HG03025 (cell line): ENCODE measurements at regions not wholly inside any gene's neighbourhood (a gene's known extent, or its start where the extent isn't known, plus 50 kb on each side); places are given as distances from the start of the nearest gene placed in this dataset.

Experiments used
- ATAC-seq: cut with Tn5 transposase; IDR thresholded peaks from one replicate; pipeline ENCODE4 v1.9.1; 2021; ENCODE audit warnings: mild to moderate bottlenecking, moderate library complexity; ENCODE audit not compliant: unreplicated experiment, low FRiP score

GRCh38 chr7:153327683-153328082 is 568.1 kb downstream of the ACTR3B start:
- no peak for ATAC-seq

DNA sequence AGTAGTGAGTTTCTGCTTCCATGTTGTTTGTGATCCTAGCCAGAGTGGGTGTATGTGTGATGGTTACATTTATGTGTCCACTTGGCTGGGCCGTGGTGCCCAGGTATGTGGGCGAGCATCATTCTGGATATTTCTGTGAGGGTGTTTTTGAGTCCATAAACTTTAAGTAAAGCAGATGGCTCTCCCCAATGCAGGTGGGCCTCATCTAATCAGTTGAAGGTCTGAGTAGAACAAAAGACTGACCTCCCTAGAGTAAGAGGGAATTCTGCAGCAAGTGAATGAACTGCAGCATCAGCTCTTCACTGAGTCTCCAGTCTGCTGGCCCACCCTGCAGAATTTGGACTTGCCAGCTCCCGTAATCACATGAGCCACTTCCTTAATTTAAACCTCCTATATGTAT is 571.9 kb downstream of the ACTR3B start:
- no peak for ATAC-seq

GRCh38 chr7:153354071-153354470 is 594.5 kb downstream of the ACTR3B start:
- ATAC-seq = no peak

- ATAC-seq = no peak
Measured at GRCh38 chr7:153370092-153370491, 610.5 kb downstream of the ACTR3B start.

- ATAC-seq = no peak
Measured at GRCh38 chr7:153380636-153381035, 621.1 kb downstream of the ACTR3B start.

DNA sequence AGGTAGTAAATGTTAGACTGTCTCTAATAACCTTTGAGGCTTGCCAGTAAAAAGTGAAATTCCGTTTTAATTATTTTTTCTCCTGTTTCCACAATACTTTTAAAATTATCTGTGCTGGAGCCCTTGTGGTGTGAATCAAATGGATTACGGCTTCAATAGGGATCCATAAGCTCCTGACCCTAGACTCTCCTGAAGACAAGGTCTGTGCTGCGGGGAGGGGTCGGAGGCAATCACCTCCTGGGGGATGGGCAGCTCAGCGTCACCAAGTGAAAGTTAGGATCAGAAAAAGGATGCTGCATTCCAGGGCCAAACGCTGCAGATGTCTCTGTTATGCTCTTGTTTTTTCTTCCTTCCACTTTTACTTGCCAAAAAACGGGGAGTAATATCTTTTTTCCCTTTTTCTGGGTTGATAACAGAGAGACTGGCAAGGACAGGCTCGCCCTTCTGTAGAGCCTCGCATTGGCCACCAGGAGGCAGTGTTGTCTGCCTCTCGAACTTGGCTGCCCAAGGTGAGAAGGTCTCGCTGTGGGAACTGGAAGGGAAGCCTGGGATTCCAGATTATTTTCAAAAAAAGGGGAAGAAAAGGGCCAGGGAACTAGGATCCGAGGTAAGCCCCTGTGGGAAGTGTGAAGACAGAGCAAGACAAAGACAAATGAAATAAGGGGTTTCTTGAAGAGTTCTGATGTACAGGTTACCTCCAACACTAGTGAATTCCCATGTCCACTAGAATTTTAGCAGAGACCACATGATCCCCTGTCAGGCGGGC is 621.9 kb downstream of the ACTR3B start:
- peak; percentile 83 for ATAC-seq

GRCh38 chr7:153382641-153383101 is 623.1 kb downstream of the ACTR3B start:
- no peak for ATAC-seq

DNA sequence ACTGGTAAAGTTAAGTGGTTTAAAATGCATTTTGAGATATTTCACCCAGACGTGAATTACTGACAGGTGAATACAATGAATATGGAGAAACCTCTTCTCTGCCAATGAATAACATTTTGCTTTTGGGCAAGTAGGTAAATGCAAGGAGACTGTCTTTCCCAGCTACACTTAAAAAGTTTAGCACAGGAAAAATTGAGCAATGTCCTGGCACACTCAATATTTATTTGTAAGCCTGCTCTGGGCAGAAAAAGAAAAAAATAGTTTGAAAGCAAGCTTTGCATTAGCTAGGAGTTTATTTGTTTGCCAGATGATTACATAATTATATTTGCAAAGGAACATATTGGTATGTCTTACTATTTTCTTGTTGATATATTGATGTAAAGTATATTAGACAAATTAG is 624.2 kb downstream of the ACTR3B start:
- ATAC-seq = no peak

DNA sequence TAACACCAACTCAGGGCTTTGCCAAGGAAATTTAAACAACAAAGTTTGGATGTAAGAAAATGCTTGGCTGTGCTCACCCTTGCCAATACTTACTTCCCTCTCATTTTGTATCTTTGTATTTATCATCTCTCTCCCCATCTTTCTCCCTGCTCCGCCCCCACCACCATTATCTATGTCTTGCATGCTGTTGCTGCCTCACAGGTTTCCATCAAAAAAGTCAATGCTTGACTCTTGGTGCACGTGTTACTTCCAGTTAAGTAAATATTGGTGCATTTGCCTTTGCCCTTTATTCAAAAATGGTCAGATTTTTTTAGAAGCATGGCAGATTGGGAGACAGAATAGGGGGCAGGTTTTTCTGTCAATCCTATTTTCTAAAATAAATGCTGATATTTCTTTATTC is 626.0 kb downstream of the ACTR3B start:
- ATAC-seq = no peak

GRCh38 chr7:153386556-153386955 is 627.0 kb downstream of the ACTR3B start:
- no peak for ATAC-seq

GRCh38 chr7:153388611-153389010 is 629.1 kb downstream of the ACTR3B start:
- no peak for ATAC-seq

DNA sequence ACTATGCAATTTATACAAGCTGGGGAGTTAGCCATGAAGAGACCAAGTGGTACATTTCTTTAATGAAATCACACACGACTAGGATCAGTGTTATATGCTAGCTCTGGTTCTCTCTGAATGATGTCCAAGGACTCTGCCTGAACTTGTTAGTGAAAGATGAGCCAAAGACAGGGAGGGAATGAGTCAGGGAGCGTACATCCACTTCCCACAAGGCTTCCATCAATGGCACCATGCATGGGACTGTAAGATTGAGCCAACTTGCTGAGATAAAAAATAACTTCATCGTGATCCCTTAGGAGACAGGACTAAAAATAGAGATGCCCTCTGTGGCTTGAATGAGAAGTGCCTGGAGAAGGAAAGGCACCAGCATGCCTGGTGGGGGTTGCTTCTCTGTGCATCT is 629.7 kb downstream of the ACTR3B start:
- ATAC-seq = no peak

- no peak for ATAC-seq
Measured at GRCh38 chr7:153390955-153391354, 631.4 kb downstream of the ACTR3B start.

DNA sequence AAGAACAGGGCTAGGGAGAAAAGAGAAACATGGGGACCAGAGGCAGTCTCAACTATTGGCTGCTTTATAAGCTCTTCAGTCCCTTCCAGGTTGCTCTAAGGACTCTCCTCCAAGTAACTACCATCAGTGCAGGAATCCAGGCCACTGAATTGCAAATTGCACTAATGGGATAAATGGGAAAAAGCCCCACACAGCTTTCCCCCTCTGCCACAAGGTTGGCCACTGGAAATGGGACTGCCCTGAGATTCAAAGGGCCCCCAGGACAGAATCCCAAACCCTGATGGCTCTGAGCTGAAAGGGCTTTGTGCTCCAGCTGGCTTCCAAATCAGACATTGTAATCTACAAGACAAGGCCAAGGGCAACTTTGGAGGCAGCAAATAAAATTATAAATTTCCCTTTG is 633.2 kb downstream of the ACTR3B start:
- ATAC-seq = no peak

DNA sequence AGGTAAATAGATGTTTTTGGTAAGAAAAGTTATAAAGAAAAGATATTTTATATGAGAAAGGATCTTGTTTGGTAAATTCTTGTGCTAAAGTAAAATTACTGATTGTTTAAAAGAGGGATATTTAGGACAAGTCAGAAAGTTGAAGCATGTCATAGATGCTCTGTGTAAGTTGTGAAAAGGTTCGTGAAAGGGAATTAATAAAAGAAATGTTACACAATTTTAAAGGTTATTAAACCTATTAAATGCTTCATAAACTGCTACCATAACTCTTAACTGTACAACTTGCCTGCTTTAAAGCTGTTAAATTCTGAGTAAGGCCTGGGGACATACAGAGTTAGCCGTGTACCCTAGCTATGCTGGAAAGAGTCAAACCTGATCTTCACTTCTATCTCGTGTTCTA is 634.1 kb downstream of the ACTR3B start:
- ATAC-seq = no peak

DNA sequence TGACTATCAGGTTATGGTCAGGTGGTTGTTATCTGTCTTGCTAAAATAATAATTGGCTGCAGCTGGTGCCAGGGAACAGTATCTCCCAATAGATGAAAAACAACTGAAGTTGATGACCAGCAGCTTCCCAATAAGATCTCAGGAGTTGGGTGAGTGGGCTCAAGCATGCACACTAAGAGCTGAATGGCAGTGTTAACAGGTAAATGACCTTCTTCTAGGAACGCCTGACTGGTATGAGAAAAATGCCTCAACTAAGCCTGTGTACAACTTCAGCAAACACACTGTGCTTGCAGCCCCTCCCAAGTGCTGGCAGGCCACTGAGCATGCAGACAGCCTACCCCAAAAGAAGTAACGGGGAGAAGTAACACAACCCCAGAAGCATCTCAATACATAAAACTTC is 636.9 kb downstream of the ACTR3B start:
- no peak for ATAC-seq

DNA sequence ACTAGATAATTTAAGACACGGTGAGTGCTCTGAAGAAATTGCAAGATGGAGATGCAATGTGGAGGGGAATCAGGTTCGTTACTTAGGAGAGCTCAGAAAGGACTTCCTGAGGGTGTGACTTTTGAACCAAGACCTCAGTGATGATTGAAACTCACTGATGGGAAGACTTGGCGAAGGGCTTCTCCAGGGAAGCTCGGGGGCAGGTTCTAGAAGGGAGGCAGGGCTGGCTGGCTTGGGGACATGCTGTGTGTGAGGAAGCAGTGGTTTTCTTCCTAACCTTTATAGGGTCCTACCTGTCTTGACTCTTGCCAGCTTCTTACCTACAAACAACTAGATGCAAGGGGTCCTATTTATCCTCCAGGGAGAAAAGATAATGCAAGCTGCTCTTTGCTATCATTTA is 637.9 kb downstream of the ACTR3B start:
- no peak for ATAC-seq

GRCh38 chr7:153397906-153398305 is 638.4 kb downstream of the ACTR3B start:
- no peak for ATAC-seq

DNA sequence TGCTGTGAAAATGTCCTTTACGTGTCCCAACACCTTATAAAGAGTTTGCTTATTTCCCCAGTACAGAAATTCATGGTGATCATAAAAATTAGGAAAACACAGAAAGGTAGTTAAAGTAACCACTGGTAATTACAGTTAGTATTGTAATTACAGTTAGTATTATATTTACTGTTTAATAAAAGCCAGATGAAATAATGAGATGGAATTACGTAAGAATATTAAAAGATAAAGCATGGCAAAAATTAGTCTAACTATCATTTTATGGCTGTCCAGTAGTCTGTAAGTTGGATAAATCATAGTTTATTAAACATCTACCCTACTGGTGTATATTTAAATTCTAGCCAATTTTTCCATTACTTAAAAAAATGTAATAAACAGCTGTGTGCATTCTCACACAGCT is 638.8 kb downstream of the ACTR3B start:
- no peak for ATAC-seq

GRCh38 chr7:153398789-153399553 is 639.4 kb downstream of the ACTR3B start:
- ATAC-seq = no peak

DNA sequence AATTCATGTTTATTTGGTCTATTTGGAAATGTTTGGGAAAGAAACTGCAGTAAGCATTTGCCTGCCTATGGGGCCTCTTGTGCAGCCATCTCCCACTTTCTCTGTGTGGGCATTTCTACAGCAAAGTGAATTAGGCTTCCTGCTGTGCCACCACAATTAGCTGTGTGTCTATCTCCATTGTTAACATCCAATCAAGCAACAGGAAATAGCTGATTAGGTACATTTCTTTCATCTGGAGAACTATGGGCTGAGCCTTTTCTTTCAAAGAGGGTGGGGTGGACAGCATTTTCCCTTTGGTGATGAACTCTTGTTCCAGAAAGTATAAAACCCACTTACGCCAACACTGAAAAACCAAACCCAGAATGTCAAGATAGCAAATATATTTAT is 640.0 kb downstream of the ACTR3B start:
- no peak for ATAC-seq
